Caco-2 (cell line): ENCODE measurements at regions not wholly inside any gene's neighbourhood (a gene's known extent, or its start where the extent isn't known, plus 50 kb on each side); places are given as distances from the start of the nearest gene placed in this dataset.

Experiments
- BruUV-seq: library from RNA; stranded (reverse); fragments of 400-500 nt; replicated peaks from 2 replicates; lab custom pipeline; 2021; lab: Mats Ljungman, UMichigan
- CTCF ChIA-PET: fragments of 300-600 bp; sonication (Branson Sonifier 250); formaldehyde crosslinking; loops from one replicate; lab custom pipeline; 2022; ENCODE audit warnings: antibody characterized with exemption; lab: Charles Lee
- POLR2A ChIA-PET: fragments of 300-600 bp; sonication (Branson Sonifier 250); formaldehyde crosslinking; loops from one replicate; lab custom pipeline; 2022; ENCODE audit warnings: antibody characterized with exemption; lab: Charles Lee
- DNase-seq, 2 experiments: peaks; one replicate each; pipeline versions ENCODE4 v3.0.0 to v3.0.0-alpha.2; 2020 to 2022
- H3K27me3 ChIP-seq: replicated peaks from 2 replicates; pipeline ENCODE4 v1.6.0; 2011; ENCODE audit warnings: low read length; ENCODE audit not compliant: control insufficient read depth, insufficient read depth
- H3K36me3 ChIP-seq: 2 replicates; pipeline ENCODE4 v1.5.1; 2011; ENCODE audit warnings: low read length; ENCODE audit not compliant: control insufficient read depth, insufficient read depth
- H3K4me1 ChIP-seq: fragments of 250-450 bp; sonication (Bioruptor Pico); 2 replicates; pipeline ENCODE4 v1.5.1; 2020; ENCODE audit warnings: mild to moderate bottlenecking
- H3K4me3 ChIP-seq: 2 replicates; pipeline ENCODE4 v1.5.1; 2011; ENCODE audit warnings: low read depth, mild to moderate bottlenecking, control low read depth, low read length
- H3K9me3 ChIP-seq: fragments of 250-450 bp; sonication (Bioruptor Pico); 2 replicates; pipeline ENCODE4 v1.5.1; 2020; ENCODE audit warnings: mild to moderate bottlenecking, moderate library complexity
- H3K27ac Mint-ChIP-seq: one replicate; pipeline ENCODE4 v1.8.0; 2022; ENCODE audit warnings: mixed read lengths; ENCODE audit not compliant: unreplicated experiment
- H3K27me3 Mint-ChIP-seq: one replicate; pipeline ENCODE4 v1.8.0; 2022; ENCODE audit warnings: mixed read lengths; ENCODE audit not compliant: insufficient read depth, unreplicated experiment
- H3K36me3 Mint-ChIP-seq: one replicate; pipeline ENCODE4 v1.8.0; 2022; ENCODE audit warnings: mild to moderate bottlenecking, mixed read lengths; ENCODE audit not compliant: insufficient read depth, unreplicated experiment
- H3K4me1 Mint-ChIP-seq: one replicate; pipeline ENCODE4 v1.8.0; 2022; ENCODE audit warnings: low read depth, mixed read lengths; ENCODE audit not compliant: unreplicated experiment
- H3K4me3 Mint-ChIP-seq: one replicate; pipeline ENCODE4 v1.8.0; 2022; ENCODE audit warnings: mild to moderate bottlenecking, moderate library complexity, mixed read lengths; ENCODE audit not compliant: unreplicated experiment
- H3K9me3 Mint-ChIP-seq: one replicate; pipeline ENCODE4 v1.8.0; 2022; ENCODE audit warnings: mixed read lengths; ENCODE audit not compliant: unreplicated experiment
- CTCF ChIP-seq, 2 experiments: fragments of 200-600 bp in 1 of 2; IDR thresholded peaks; 1 replicate in 1 of 2; 2 replicates in 1 of 2; pipeline versions ENCODE4 v1.5.1 to v1.8.0; 2011 to 2022; ENCODE audit warnings: antibody characterized with exemption in 1 of 2, control low read depth in 1 of 2, inconsistent platforms in 1 of 2, low read depth in 1 of 2, low read length in 1 of 2, mild to moderate bottlenecking in 1 of 2, moderate library complexity in 1 of 2; ENCODE audit not compliant: insufficient read depth in 1 of 2, severe bottlenecking in 1 of 2, unreplicated experiment in 1 of 2
- intact Hi-C: fragments of 100-400 bp; cut with micrococcal nuclease; formaldehyde crosslinking; loops from one replicate; pipeline ENCODE4 v1.10.0; 2022; ENCODE audit not compliant: unreplicated experiment

- Histone ChIP-seq H3K36me3 (no peaks in the 10 kb centered on the region), H3K4me3 (no peak overlapping the region), H3K4me1 (no peaks in the 10 kb centered on the region), H3K27me3 (no peaks in the 10 kb centered on the region), H3K9me3 (no peaks in the 10 kb centered on the region)
- no peak overlapping the region for H3K4me3 Mint-ChIP-seq
- peaks cover 17% of the 10 kb centered on the region for H3K9me3 Mint-ChIP-seq
- H3K4me1 Mint-ChIP-seq, result no peaks in the 10 kb centered on the region
- H3K27me3 Mint-ChIP-seq, result peaks cover 7% of the 10 kb centered on the region
- intact Hi-C loops, result no loop called here
- TF ChIP-seq CTCF (IDR thresholded peaks at IDR 0.05; ENCODE audit: insufficient read depth in 1 of 2, low read depth in 1 of 2, low read length in 1 of 2, severe bottlenecking in 1 of 2, unreplicated experiment in 1 of 2), result no peak
- no peak overlapping the region for H3K27ac Mint-ChIP-seq
- CTCF ChIA-PET, result no interaction called here
- no peak for DNase-seq
- POLR2A ChIA-PET, result no interaction called here
- H3K36me3 Mint-ChIP-seq, result no peaks in the 10 kb centered on the region
- BruUV-seq, result no TSS peak
Observed at GRCh38 chr6:4189249-4189648, 53.9 kb upstream of the ECI2 start.

- Histone ChIP-seq H3K4me3 (no peak overlapping the region), H3K9me3 (no peaks in the 10 kb centered on the region), H3K27me3 (no peaks in the 10 kb centered on the region), H3K36me3 (no peaks in the 10 kb centered on the region), H3K4me1 (no peaks in the 10 kb centered on the region)
- Mint-ChIP-seq H3K27me3 (peaks cover 7% of the 10 kb centered on the region), H3K9me3 (peaks cover 18% of the 10 kb centered on the region), H3K4me1 (no peaks in the 10 kb centered on the region), H3K4me3 (no peak overlapping the region), H3K27ac (no peak overlapping the region), H3K36me3 (no peaks in the 10 kb centered on the region)
- POLR2A ChIA-PET, result no interaction called here
- intact Hi-C loops, result no loop called here
- TF ChIP-seq CTCF (IDR thresholded peaks at IDR 0.05; ENCODE audit: insufficient read depth in 1 of 2, low read depth in 1 of 2, low read length in 1 of 2, severe bottlenecking in 1 of 2, unreplicated experiment in 1 of 2), result no peak
- DNase-seq, result no peak
- CTCF ChIA-PET, result no interaction called here
- no TSS peak for BruUV-seq
Observed at GRCh38 chr6:4188801-4189200, 53.4 kb upstream of the ECI2 start.

DNA sequence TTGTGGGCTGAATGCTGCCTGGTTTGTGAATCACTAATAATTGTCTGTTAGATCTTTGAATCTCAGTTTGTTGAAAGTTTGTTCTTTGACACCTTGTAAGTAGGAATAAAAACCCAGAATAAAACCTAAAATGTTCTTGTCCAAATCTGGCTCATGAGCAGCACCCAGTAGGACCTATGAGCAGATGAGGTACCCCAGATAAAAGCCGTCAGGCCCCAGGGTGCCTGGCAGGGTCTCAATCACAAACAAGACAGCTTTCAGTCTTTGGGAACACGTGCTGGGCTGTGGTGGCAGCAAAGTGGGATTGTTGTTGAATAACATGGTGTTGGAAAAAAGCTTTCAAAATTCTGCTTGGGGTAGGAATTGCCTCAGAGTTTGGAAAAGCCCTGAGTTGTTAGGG lies 52.1 kb upstream of the ECI2 start:
- no peaks in the 10 kb centered on the region for H3K27me3 ChIP-seq
- peaks cover 7% of the 10 kb centered on the region for H3K27me3 Mint-ChIP-seq
- no peaks in the 10 kb centered on the region for H3K36me3 ChIP-seq
- H3K4me3 Mint-ChIP-seq, result no peak overlapping the region
- no peak for DNase-seq
- intact Hi-C loops, result no loop called here
- no peak overlapping the region for H3K27ac Mint-ChIP-seq
- no TSS peak for BruUV-seq
- POLR2A ChIA-PET, result interaction anchor here (0.7 kb wide), 1 partner anchor 228 kb away, joined by 4 read pairs; no protein-coding TSS in a partner anchor
- H3K4me1 Mint-ChIP-seq, result no peaks in the 10 kb centered on the region
- H3K9me3 Mint-ChIP-seq, result peaks cover 18% of the 10 kb centered on the region
- no peaks in the 10 kb centered on the region for H3K36me3 Mint-ChIP-seq
- 0 out of 2 replicates have a peak, but pooled peaks cover 4% of the 10 kb centered on the region for H3K9me3 ChIP-seq
- no peak for TF ChIP-seq CTCF (IDR thresholded peaks at IDR 0.05; ENCODE audit: insufficient read depth in 1 of 2, low read depth in 1 of 2, low read length in 1 of 2, severe bottlenecking in 1 of 2, unreplicated experiment in 1 of 2)
- H3K4me1 ChIP-seq, result no peaks in the 10 kb centered on the region
- no peak overlapping the region for H3K4me3 ChIP-seq
- CTCF ChIA-PET, result no interaction called here
